ENCODE measurements at regions not wholly inside any gene's neighbourhood (a gene's known extent, or its start where the extent isn't known, plus 50 kb on each side); places are given as distances from the start of the nearest gene placed in this dataset.

- Histone ChIP-seq H3K79me2 (ENCODE audit: low read length) (no peaks in the 10 kb centered on the region), H3K27ac (ENCODE audit: low read length) (no peak overlapping the region), H3K27me3 (ENCODE audit: low read depth, low read length) (peaks cover 4% of the 10 kb centered on the region; the same call in 1 of the 2 replicates), H3K9ac (ENCODE audit: low read length) (no peak overlapping the region), H3K9me3 (ENCODE audit: insufficient read depth, low read length) (no peaks in the 10 kb centered on the region), H2AFZ (ENCODE audit: low read depth, low read length) (no peak overlapping the region), H3K4me3 (ENCODE audit: low read length) (no peak overlapping the region), H3K36me3 (replicated peaks; ENCODE audit: low read depth, low read length) (no peaks in the 10 kb centered on the region), H3K4me2 (ENCODE audit: low read length) (no peak overlapping the region), H3K4me1 (ENCODE audit: low read length) (peaks cover under 1% of the 10 kb centered on the region; the same call in 1 of the 2 replicates), H4K20me1 (ENCODE audit: insufficient read depth, low read length) (no peaks in the 10 kb centered on the region)
- no peak for TF ChIP-seq CTCF (IDR thresholded peaks at IDR 0.05; ENCODE audit: low read depth, low read length)
- TF ChIP-seq EZH2phosphoT487 (IDR thresholded peaks at IDR 0.05; ENCODE audit: low read depth), result no peak
These were observed 85.6 kb upstream of the ACP3 start for GRCh38 chr3:132231633-132232032.

DNA sequence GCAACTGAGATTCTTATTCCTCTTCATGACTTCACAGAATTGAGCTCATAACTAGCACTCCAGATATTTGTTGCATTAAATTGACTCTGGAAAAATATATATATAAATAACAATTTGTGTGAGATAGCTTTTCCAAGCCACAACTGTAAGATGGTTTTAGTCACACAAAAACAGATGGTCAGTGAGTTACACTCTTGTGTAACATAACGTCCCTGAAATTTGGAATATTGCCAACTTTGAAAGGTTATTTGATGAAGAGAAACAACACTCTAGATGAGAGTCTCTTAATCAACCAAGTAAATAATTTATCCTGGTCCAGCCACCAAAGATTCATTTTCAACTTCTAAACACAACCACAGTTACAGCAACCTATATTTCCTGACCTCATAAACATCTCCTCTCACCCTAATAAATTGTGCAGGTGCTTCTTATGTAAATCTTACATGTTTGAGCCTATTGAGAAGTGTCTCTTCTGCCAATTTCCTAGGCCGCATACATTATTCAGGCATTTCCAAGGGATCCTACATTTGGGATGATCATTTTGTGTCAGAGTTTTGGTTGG lies 84.9 kb upstream of the ACP3 start:
- H3K27ac ChIP-seq (ENCODE audit: low read length), result no peak overlapping the region
- no peak overlapping the region for H3K9ac ChIP-seq (ENCODE audit: low read length)
- H3K4me2 ChIP-seq (ENCODE audit: low read length), result no peak overlapping the region
- H3K36me3 ChIP-seq (replicated peaks; ENCODE audit: low read depth, low read length), result no peaks in the 10 kb centered on the region
- no peaks in the 10 kb centered on the region for H4K20me1 ChIP-seq (ENCODE audit: insufficient read depth, low read length)
- H3K9me3 ChIP-seq (ENCODE audit: insufficient read depth, low read length), result no peaks in the 10 kb centered on the region
- H3K79me2 ChIP-seq (ENCODE audit: low read length), result no peaks in the 10 kb centered on the region
- H3K4me1 ChIP-seq (ENCODE audit: low read length), result peaks cover 7% of the 10 kb centered on the region; the same call in 1 of the 2 replicates
- TF ChIP-seq EZH2phosphoT487 (IDR thresholded peaks at IDR 0.05; ENCODE audit: low read depth) (no peak), CTCF (IDR thresholded peaks at IDR 0.05; ENCODE audit: low read depth, low read length) (no peak)
- no peak overlapping the region for H2AFZ ChIP-seq (ENCODE audit: low read depth, low read length)
- H3K27me3 ChIP-seq (ENCODE audit: low read depth, low read length), result peaks cover 4% of the 10 kb centered on the region; the same call in 1 of the 2 replicates
- no peak overlapping the region for H3K4me3 ChIP-seq (ENCODE audit: low read length)

DNA sequence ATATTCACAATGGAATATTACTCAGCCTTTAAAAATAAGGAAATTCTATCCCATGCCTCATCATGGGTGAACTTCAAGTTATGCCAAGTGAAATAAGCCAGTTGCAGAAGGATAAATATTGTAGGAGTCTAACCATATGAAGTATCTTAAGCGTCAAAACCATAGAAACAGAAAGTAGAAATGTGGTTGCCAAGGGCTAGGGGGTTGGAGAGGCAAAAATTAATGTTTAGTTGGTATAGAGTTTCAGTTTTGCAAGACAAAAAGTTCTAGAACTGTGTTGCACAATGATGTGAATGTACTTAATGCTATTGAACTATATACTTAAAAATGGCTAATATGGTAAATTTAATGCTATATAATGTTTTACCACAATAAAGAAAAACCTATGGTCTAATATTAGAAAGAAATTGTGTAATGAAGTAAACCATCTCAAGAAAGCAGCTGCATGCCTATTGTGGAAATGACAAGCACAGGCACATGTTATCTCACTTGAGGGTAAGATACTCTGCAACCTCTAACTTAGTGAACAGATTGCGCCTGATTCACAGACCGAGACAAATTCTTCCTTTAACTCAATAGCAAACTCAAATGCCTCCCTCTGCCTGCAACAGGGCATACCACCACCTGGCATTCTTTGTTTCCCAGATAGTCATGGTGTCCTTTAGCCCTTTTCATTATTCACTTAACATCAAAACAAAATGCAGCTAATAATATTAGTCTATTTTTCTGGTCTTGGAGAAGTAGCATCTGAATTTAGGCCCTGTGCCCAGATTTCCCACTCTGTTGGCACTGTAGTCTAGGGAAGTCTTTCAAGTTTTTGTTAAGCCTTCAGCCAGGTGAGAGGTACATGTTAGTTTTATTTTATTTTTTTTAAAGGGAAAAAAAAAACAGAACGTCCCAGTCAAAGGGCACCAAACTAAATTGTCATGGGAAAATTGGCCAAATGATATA lies 80.2 kb upstream of the ACP3 start:
- no peaks in the 10 kb centered on the region for H4K20me1 ChIP-seq (ENCODE audit: insufficient read depth, low read length)
- no peak overlapping the region for H2AFZ ChIP-seq (ENCODE audit: low read depth, low read length)
- no peak overlapping the region for H3K9ac ChIP-seq (ENCODE audit: low read length)
- H3K4me2 ChIP-seq (ENCODE audit: low read length), result no peak overlapping the region
- no peaks in the 10 kb centered on the region for H3K27me3 ChIP-seq (ENCODE audit: low read depth, low read length)
- no peak for TF ChIP-seq CTCF (IDR thresholded peaks at IDR 0.05; ENCODE audit: low read depth, low read length)
- TF ChIP-seq EZH2phosphoT487 (IDR thresholded peaks at IDR 0.05; ENCODE audit: low read depth), result no peak
- H3K9me3 ChIP-seq (ENCODE audit: insufficient read depth, low read length), result no peaks in the 10 kb centered on the region
- H3K27ac ChIP-seq (ENCODE audit: low read length), result no peak overlapping the region
- H3K79me2 ChIP-seq (ENCODE audit: low read length), result no peaks in the 10 kb centered on the region
- H3K36me3 ChIP-seq (replicated peaks; ENCODE audit: low read depth, low read length), result no peaks in the 10 kb centered on the region
- no peak overlapping the region for H3K4me3 ChIP-seq (ENCODE audit: low read length)
- peaks cover 13% of the 10 kb centered on the region; the same call in 1 of the 2 replicates for H3K4me1 ChIP-seq (ENCODE audit: low read length)

DNA sequence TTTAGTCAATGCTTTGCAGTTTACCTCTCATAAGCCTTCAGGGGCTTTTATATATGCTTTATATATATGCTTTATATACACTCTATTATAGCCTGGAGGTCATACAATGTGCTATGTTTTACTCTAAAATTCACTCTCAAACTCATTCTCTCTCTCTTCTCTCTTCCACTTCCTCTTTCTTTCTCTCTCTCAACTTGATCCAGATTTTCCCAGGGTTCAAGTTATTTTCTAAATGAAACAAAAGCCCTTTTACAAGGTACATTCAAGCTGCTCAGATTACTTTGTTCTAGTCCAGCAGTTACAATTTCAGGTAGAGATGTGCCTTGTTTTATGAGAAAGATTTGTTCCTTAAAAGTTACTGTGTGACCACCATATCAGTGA lies 79.6 kb upstream of the ACP3 start:
- H3K27ac ChIP-seq (ENCODE audit: low read length), result no peak overlapping the region
- H2AFZ ChIP-seq (ENCODE audit: low read depth, low read length), result no peak overlapping the region
- no peak overlapping the region for H3K4me3 ChIP-seq (ENCODE audit: low read length)
- H3K9ac ChIP-seq (ENCODE audit: low read length), result no peak overlapping the region
- no peaks in the 10 kb centered on the region for H3K36me3 ChIP-seq (replicated peaks; ENCODE audit: low read depth, low read length)
- H3K27me3 ChIP-seq (ENCODE audit: low read depth, low read length), result no peaks in the 10 kb centered on the region
- no peak overlapping the region for H3K4me2 ChIP-seq (ENCODE audit: low read length)
- no peaks in the 10 kb centered on the region for H4K20me1 ChIP-seq (ENCODE audit: insufficient read depth, low read length)
- H3K79me2 ChIP-seq (ENCODE audit: low read length), result no peaks in the 10 kb centered on the region
- TF ChIP-seq EZH2phosphoT487 (IDR thresholded peaks at IDR 0.05; ENCODE audit: low read depth) (no peak), CTCF (IDR thresholded peaks at IDR 0.05; ENCODE audit: low read depth, low read length) (no peak)
- peaks cover 13% of the 10 kb centered on the region; the same call in 1 of the 2 replicates for H3K4me1 ChIP-seq (ENCODE audit: low read length)
- no peaks in the 10 kb centered on the region for H3K9me3 ChIP-seq (ENCODE audit: insufficient read depth, low read length)

All from OCI-LY3 (cell line).